Left cardiac atrium (tissue), 4 donors: ENCODE measurements at regions not wholly inside any gene's neighbourhood (a gene's known extent, or its start where the extent isn't known, plus 50 kb on each side); places are given as distances from the start of the nearest gene placed in this dataset.

Source experiments
- ATAC-seq, 2 donors: fragments of 200-7000 bp; cut with Tn5 transposase; one replicate each; pipeline ENCODE4 v1.9.1; 2020; ENCODE audit warnings: mild to moderate bottlenecking in 2 of 2, moderate library complexity in 2 of 2
- DNase-seq: peaks from one replicate; pipeline ENCODE4 v3.0.0-alpha.2; 2020
- intact Hi-C, 2 donors: fragments of 100-400 bp; cut with DNase I; formaldehyde crosslinking; loops; one replicate each; pipeline versions ENCODE4 v1.14.1 to v1.15.1; 2022 to 2023
- donor health status: DM: no; HTN: yes; CAD: no.
- donor health status: DM: no; HTN: yes; CAD: no; lungs with severe emphysema.
- donor health status: DM: yes; HTN: yes; CAD: no.
- donor health status: Dilated cardiomyopathy.

GRCh38 chr2:186060744-186061440, 322.3 kb downstream of the FSIP2 start:
- intact Hi-C loops = no loop called here
- ATAC-seq = no peak

GRCh38 chr2:186064507-186064906, 325.9 kb downstream of the FSIP2 start:
- ATAC-seq (no peak), DNase-seq (no peak)
- intact Hi-C loops = no loop called here

More at GRCh38 chr2:186060744-186061440, 322.3 kb downstream of the FSIP2 start:
- no peak for DNase-seq

- ATAC-seq (no peak), DNase-seq (no peak)
- intact Hi-C loops = no loop called here
These were observed 326.9 kb downstream of the FSIP2 start for GRCh38 chr2:186065491-186065890.

- DNase-seq (no peak), ATAC-seq (peak in 1 of 2 donors; percentile 80)
- intact Hi-C loops = no loop called here
These were observed 329.7 kb downstream of the FSIP2 start for GRCh38 chr2:186068139-186068801.

- DNase-seq = no peak
- intact Hi-C loops = no loop called here
These were observed 331.1 kb downstream of the FSIP2 start for GRCh38 chr2:186069676-186070075.

GRCh38 chr2:186085226-186085625, 346.6 kb downstream of the FSIP2 start:
- intact Hi-C loops = no loop called here
- ATAC-seq (no peak), DNase-seq (no peak)

More at GRCh38 chr2:186069676-186070075, 331.1 kb downstream of the FSIP2 start:
- ATAC-seq = no peak

GRCh38 chr2:186093174-186093573, 354.6 kb downstream of the FSIP2 start:
- no peak for ATAC-seq
- intact Hi-C loops = no loop called here
- DNase-seq = no peak

GRCh38 chr2:186098821-186099220, 360.2 kb downstream of the FSIP2 start:
- no peak for ATAC-seq

GRCh38 chr2:186099826-186100225, 361.2 kb downstream of the FSIP2 start:
- no peak for DNase-seq
- intact Hi-C loops = no loop called here
- ATAC-seq = no peak

More at GRCh38 chr2:186098821-186099220, 360.2 kb downstream of the FSIP2 start:
- intact Hi-C loops = no loop called here
- no peak for DNase-seq

GRCh38 chr2:186100636-186101035, 362.0 kb downstream of the FSIP2 start:
- no peak for ATAC-seq
- intact Hi-C loops = no loop called here
- DNase-seq = no peak

- DNase-seq = no peak
- ATAC-seq = peak; percentile 55 to 88
- intact Hi-C loops = no loop called here
These were observed 363.0 kb downstream of the FSIP2 start for GRCh38 chr2:186101616-186102015.

GRCh38 chr2:186103276-186103675, 364.7 kb downstream of the FSIP2 start:
- ATAC-seq (no peak), DNase-seq (no peak)
- intact Hi-C loops = no loop called here

- intact Hi-C loops = no loop called here
- no peak for ATAC-seq
- no peak for DNase-seq
These were observed 366.6 kb downstream of the FSIP2 start for GRCh38 chr2:186105016-186105724.

- intact Hi-C loops = no loop called here
- no peak for DNase-seq
- no peak for ATAC-seq
These were observed 369.9 kb downstream of the FSIP2 start for GRCh38 chr2:186108470-186108869.

- ATAC-seq (no peak), DNase-seq (no peak)
- intact Hi-C loops = no loop called here
These were observed 372.8 kb upstream of the ZC3H15 start for GRCh38 chr2:186113284-186113683.

GRCh38 chr2:186125156-186125555, 360.9 kb upstream of the ZC3H15 start:
- intact Hi-C loops = no loop called here
- ATAC-seq = no peak
- DNase-seq = no peak

- intact Hi-C loops = no loop called here
- DNase-seq (no peak), ATAC-seq (no peak)
These were observed 360.4 kb upstream of the ZC3H15 start for GRCh38 chr2:186125625-186126024.

- peak in 1 of 2 donors; percentile 47 for ATAC-seq
- no peak for DNase-seq
- intact Hi-C loops = no loop called here
These were observed 359.9 kb upstream of the ZC3H15 start for GRCh38 chr2:186126181-186126580.

GRCh38 chr2:186129767-186130581, 356.1 kb upstream of the ZC3H15 start:
- intact Hi-C loops = no loop called here
- peak in 1 of 2 donors; percentile 25 for ATAC-seq
- no peak for DNase-seq
